Esophagus squamous epithelium (tissue), 5 donors: ENCODE measurements at regions not wholly inside any gene's neighbourhood (a gene's known extent, or its start where the extent isn't known, plus 50 kb on each side); places are given as distances from the start of the nearest gene placed in this dataset.

ENCODE experiments used
- DNase-seq: peaks from one replicate; lab custom pipeline; 2025; lab: John Stamatoyannopoulos, UW
- H3K27ac ChIP-seq, 4 donors: fragments of 200-600 bp; sonication (generic); one replicate each; pipeline ENCODE4 v1.5.1; 2016 to 2019; ENCODE audit warnings: mild to moderate bottlenecking in 1 of 4
- H3K27me3 ChIP-seq, 4 donors: fragments of 200-600 bp; sonication (generic); 1 replicate in 3 of 4; 2 replicates in 1 of 4; pipeline versions ENCODE4 v1.5.1 to v1.6.0; 2017 to 2021; ENCODE audit warnings: antibody characterized with exemption in 1 of 4
- H3K36me3 ChIP-seq, 3 donors: fragments of 200-600 bp; sonication (generic); one replicate each; pipeline ENCODE4 v1.5.1; 2016 to 2019
- H3K4me1 ChIP-seq, 3 donors: fragments of 200-600 bp; sonication (generic); one replicate each; pipeline ENCODE4 v1.5.1; 2017 to 2019
- H3K4me3 ChIP-seq, 4 donors: fragments of 200-600 bp; sonication (generic); 1 replicate in 3 of 4; 2 replicates in 1 of 4; pipeline ENCODE4 v1.5.1; 2016 to 2019; ENCODE audit warnings: mild to moderate bottlenecking in 2 of 4, moderate library complexity in 1 of 4
- H3K9me3 ChIP-seq, 3 donors: fragments of 200-600 bp; sonication (generic); one replicate each; pipeline ENCODE4 v1.5.1; 2016 to 2019
- POLR2A ChIP-seq, 4 donors: fragments of 450-650 bp; IDR thresholded peaks; one replicate each; pipeline ENCODE4 v1.6.1; 2017; ENCODE audit warnings: antibody characterized with exemption in 4 of 4, mild to moderate bottlenecking in 4 of 4, moderate library complexity in 3 of 4
- WGBS, 2 donors: methylation state at CpG; one replicate each; pipeline ENCODE4 v1.1.5; 2018; 5-methylcytosine and 5-hydroxymethylcytosine counted together
- intact Hi-C: fragments of 100-400 bp; cut with DNase I; formaldehyde crosslinking; loops from one replicate; pipeline ENCODE4 v1.15.0; 2022
- TF ChIP-seq, protein P1 (sequence below), 6 experiments: fragments of 450-650 bp in 4 of 6; fragments of 200-600 bp in 2 of 6; sonication (generic) in 2 of 6; IDR thresholded peaks; one replicate each; pipeline ENCODE4 v1.5.1; 2016 to 2019; ENCODE audit warnings: antibody characterized with exemption in 6 of 6, mild to moderate bottlenecking in 4 of 6, moderate library complexity in 4 of 6
- donor health status: DM: yes; HTN: yes; CAD: no.

DNA sequence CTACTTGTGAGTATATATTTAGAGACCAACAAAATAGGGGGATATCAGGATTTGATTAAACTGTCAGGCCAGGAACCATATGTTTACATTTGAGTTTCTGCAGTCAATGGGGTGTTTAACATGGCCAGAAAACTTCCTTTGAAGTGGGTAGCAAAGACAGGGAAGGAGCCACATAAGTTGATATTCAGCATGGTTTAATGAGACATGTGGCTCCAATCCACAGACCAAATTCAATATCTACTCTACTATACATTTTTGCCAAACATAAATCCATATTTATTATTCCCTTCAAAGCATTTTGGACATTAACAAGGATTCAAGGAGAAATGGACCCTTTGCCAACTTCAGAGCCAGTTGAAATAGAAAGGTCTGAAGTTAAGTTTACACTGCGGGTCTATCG, 99.8 kb downstream of the TAF11L14 start:
- no peak for TF ChIP-seq POLR2A (IDR thresholded peaks at IDR 0.05)
- TF ChIP-seq, protein P1, sequence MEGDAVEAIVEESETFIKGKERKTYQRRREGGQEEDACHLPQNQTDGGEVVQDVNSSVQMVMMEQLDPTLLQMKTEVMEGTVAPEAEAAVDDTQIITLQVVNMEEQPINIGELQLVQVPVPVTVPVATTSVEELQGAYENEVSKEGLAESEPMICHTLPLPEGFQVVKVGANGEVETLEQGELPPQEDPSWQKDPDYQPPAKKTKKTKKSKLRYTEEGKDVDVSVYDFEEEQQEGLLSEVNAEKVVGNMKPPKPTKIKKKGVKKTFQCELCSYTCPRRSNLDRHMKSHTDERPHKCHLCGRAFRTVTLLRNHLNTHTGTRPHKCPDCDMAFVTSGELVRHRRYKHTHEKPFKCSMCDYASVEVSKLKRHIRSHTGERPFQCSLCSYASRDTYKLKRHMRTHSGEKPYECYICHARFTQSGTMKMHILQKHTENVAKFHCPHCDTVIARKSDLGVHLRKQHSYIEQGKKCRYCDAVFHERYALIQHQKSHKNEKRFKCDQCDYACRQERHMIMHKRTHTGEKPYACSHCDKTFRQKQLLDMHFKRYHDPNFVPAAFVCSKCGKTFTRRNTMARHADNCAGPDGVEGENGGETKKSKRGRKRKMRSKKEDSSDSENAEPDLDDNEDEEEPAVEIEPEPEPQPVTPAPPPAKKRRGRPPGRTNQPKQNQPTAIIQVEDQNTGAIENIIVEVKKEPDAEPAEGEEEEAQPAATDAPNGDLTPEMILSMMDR (IDR thresholded peaks at IDR 0.05): no peak
- Histone ChIP-seq H3K4me1 (no peaks in the 10 kb centered on the region), H3K4me3 (no peak overlapping the region), H3K9me3 (no peaks in the 10 kb centered on the region), H3K27me3 (no peaks in the 10 kb centered on the region), H3K36me3 (no peaks in the 10 kb centered on the region), H3K27ac (no peak overlapping the region)
- no peak for DNase-seq
- intact Hi-C loops: no loop called here
- WGBS, 2 donors: 37 to 55% methylated on average over 2 of the region's 2 CpGs

DNA sequence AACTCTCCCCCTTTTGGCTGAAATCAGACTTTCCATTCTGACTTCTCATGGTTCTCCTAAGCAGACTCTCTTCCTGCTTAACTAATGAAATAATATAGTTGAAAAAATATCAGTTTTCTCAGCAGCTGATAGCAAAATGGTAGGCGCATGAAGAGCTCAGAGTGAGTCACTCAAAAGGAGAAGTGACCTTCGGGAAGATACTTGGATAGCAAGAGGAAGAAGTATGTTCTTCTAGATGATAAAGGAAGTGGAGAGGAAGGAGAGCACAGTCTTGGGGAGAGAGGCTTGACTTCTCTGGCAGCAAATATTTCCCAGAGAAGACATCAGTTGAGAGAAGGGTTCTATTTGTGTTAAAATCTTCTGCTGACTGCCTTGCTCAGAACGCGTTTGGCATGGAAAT, 101.5 kb downstream of the TAF11L14 start:
- TF ChIP-seq, protein P1 (IDR thresholded peaks at IDR 0.05): no peak
- TF ChIP-seq POLR2A (IDR thresholded peaks at IDR 0.05): no peak
- no peak overlapping the region for H3K27ac ChIP-seq
- H3K4me1 ChIP-seq: no peaks in the 10 kb centered on the region
- no peak overlapping the region for H3K4me3 ChIP-seq
- intact Hi-C loops: no loop called here
- no peaks in the 10 kb centered on the region for H3K36me3 ChIP-seq
- 59 to 62% methylated on average over 4 of the region's 4 CpGs for WGBS, 2 donors
- H3K27me3 ChIP-seq: no peaks in the 10 kb centered on the region
- no peak for DNase-seq
- no peaks in the 10 kb centered on the region for H3K9me3 ChIP-seq

DNA sequence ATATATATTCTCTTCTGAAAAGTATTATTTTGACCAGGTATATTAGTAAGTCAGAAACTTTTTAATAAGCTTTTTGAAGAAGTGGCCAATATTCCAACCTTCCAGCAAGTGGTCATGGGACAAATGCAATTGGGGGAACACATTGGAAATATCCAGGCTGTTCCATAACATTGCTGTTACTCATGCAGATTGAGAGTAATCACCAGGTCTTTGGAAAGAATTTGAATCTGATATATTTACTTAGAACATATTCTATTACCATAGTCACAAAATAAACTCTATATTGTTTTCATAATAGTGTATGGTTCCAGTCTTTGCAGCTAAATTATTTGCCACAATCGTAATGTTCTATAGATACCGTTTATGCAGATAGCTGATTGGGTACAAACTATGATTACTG, 102.8 kb downstream of the TAF11L14 start:
- H3K27ac ChIP-seq: no peak overlapping the region
- no peak for TF ChIP-seq POLR2A (IDR thresholded peaks at IDR 0.05)
- TF ChIP-seq, protein P1 (IDR thresholded peaks at IDR 0.05): no peak
- H3K36me3 ChIP-seq: no peaks in the 10 kb centered on the region
- H3K9me3 ChIP-seq: no peaks in the 10 kb centered on the region
- H3K4me1 ChIP-seq: no peaks in the 10 kb centered on the region
- intact Hi-C loops: no loop called here
- no peaks in the 10 kb centered on the region for H3K27me3 ChIP-seq
- no peak overlapping the region for H3K4me3 ChIP-seq
- DNase-seq: no peak
- 84 to 97% methylated on average over 2 of the region's 2 CpGs for WGBS, 2 donors

DNA sequence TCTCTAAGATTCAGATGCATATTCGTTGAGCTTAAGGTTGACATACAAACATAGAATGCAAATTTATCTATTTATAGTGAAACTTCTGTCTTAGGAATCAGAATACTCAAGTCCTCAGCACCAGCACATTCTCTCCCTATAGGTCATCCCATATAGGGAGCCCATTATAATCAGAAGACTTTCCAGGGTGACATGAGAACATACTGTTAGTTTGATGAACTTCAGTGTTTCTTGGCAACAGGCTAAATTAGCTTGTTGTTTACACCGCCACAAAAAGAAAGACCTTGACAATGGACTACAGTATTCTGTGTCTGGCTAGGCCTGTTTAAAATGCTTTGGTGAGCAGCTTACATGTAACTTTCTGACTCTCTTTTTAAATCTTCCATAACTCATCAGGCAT, 104.2 kb downstream of the TAF11L14 start:
- no peak overlapping the region for H3K4me3 ChIP-seq
- intact Hi-C loops: no loop called here
- H3K27ac ChIP-seq: no peak overlapping the region
- WGBS, 2 donors: 67 to 84% methylated on average over 2 of the region's 2 CpGs
- no peaks in the 10 kb centered on the region for H3K4me1 ChIP-seq
- no peaks in the 10 kb centered on the region for H3K27me3 ChIP-seq
- TF ChIP-seq, protein P1 (IDR thresholded peaks at IDR 0.05): no peak
- no peak for TF ChIP-seq POLR2A (IDR thresholded peaks at IDR 0.05)
- H3K36me3 ChIP-seq: no peaks in the 10 kb centered on the region
- DNase-seq: no peak
- no peaks in the 10 kb centered on the region for H3K9me3 ChIP-seq

DNA sequence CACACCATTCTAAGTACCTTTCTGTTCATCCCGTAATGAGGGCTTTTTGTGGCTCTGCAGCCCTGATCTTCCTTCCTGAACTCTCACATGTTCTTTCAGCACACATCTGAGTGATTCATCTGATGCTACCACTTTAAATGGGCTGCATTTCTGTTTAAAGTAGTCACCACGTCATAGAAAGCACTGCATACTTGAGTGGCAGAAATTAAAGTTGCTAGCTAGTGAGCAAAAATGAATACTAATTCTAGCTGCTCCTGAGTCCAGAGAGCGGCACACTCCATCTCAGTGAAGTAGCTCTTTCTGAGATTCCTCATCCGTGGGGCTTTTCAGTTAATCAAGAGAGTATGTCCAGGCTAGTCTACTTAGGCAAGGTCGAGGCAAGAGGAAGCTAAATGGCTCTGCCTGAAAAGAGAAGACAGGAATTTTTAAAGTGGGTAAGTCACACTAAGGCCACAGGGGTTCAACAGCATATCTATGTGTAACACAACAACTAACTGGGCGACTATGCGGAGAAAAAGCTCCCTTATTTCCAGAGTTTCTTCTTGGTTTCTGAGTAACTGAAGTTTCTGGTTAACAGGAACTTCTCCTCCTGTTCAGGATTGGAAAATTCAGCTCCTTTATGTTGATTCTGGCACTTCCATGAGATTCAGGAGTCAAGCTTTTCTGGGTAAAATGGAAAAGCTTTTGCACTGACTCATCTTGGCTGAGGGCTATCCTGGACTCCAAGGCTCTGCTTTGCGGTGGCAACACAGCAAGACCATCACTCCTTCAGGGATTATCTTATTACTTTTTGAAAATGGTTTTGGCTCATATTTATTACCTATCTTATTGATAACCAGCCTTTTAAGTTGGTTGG, 109.5 kb downstream of the TAF11L14 start:
- no peaks in the 10 kb centered on the region for H3K9me3 ChIP-seq
- TF ChIP-seq, protein P1 (IDR thresholded peaks at IDR 0.05): no peak
- TF ChIP-seq POLR2A (IDR thresholded peaks at IDR 0.05): no peak
- WGBS, 2 donors: 58 to 64% methylated on average over 8 of the region's 8 CpGs
- H3K27me3 ChIP-seq: no peaks in the 10 kb centered on the region
- H3K36me3 ChIP-seq: no peaks in the 10 kb centered on the region
- no peak for DNase-seq
- H3K4me1 ChIP-seq: no peaks in the 10 kb centered on the region
- H3K27ac ChIP-seq: no peak overlapping the region
- intact Hi-C loops: no loop called here
- H3K4me3 ChIP-seq: no peak overlapping the region
